ENCODE measurements at regions not wholly inside any gene's neighbourhood (a gene's known extent, or its start where the extent isn't known, plus 50 kb on each side); places are given as distances from the start of the nearest gene placed in this dataset.
"Not testable (repeated sequence)": the region's sequence is repeated elsewhere in the genome, so short reads cannot be mapped to it uniquely, and the experiment has no call there.

DNA sequence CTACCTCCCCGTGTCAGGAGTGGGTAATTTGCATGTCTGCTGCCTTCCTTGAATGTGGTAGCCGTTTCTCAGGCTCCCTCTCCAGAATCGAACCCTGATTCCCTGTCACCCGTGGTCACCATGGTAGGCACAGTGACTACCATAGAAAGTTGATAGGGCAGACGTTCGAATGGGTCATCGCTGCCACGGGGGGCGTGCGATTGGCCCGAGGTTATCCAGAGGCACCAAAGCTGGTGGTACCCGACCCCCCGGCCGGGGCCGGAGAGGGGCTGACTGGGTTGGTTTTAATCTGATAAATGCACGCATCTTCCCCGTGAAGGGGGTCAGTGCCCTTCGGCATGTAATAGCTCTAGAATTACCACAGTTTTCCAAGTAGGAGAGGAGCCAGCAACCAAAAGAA lies 770.0 kb upstream of the DEFB115 start:
- not testable (repeated sequence) for H3K9ac ChIP-seq (ENCODE audit: low read length); H3K14ac ChIP-seq (ENCODE audit: low read length); H2BK12ac ChIP-seq (ENCODE audit: low read length); H4K12ac ChIP-seq (ENCODE audit: low read depth, low read length); H3K4me3 ChIP-seq (ENCODE audit: low read depth, low read length); H3K4me1 ChIP-seq (ENCODE audit: control insufficient read depth in 1 of 2, insufficient read depth in 2 of 2, low read length in 2 of 2); H3K18ac ChIP-seq (ENCODE audit: low read length); H3K27me3 ChIP-seq (ENCODE audit: insufficient read depth, low read length); H4K91ac ChIP-seq (ENCODE audit: low read depth, low read length); H3K36me3 ChIP-seq (ENCODE audit: control insufficient read depth in 1 of 2, insufficient read depth in 2 of 2, low read length in 2 of 2); DNase-seq; H4K8ac ChIP-seq (ENCODE audit: low read depth, low read length); H2BK120ac ChIP-seq (ENCODE audit: insufficient read depth, low read length, poor library complexity); H2AK5ac ChIP-seq (ENCODE audit: low read length); H2AFZ ChIP-seq (ENCODE audit: insufficient read depth, low read length, poor library complexity); H3K4me2 ChIP-seq (ENCODE audit: low read length); H3K4ac ChIP-seq (ENCODE audit: low read depth, low read length); H2BK5ac ChIP-seq (ENCODE audit: low read depth, low read length, poor library complexity); H3K79me1 ChIP-seq (ENCODE audit: low read length); H3K79me2 ChIP-seq (ENCODE audit: control insufficient read depth, insufficient read depth, low read length, poor library complexity); H3K23ac ChIP-seq (ENCODE audit: low read length); H3K27ac ChIP-seq (ENCODE audit: low read depth, low read length)
- no CpG with 5 or more reads among the region's 18 CpGs for WGBS (ENCODE audit: extremely low coverage, insufficient coverage, insufficient read length)
- H3K9me3 ChIP-seq (ENCODE audit: insufficient read depth, low read depth, low read length): peaks cover 56% of the 10 kb centered on the region

GRCh38 chr20:30487947-30488926 lies 769.2 kb upstream of the DEFB115 start:
- no peak overlapping the region for H2BK5ac ChIP-seq (ENCODE audit: low read depth, low read length, poor library complexity)
- H4K91ac ChIP-seq (ENCODE audit: low read depth, low read length): no peak overlapping the region
- H3K4ac ChIP-seq (ENCODE audit: low read depth, low read length): no peak overlapping the region
- H4K8ac ChIP-seq (ENCODE audit: low read depth, low read length): no peak overlapping the region
- no peak overlapping the region for H2BK12ac ChIP-seq (ENCODE audit: low read length)
- no peak overlapping the region for H3K4me2 ChIP-seq (ENCODE audit: low read length)
- H4K12ac ChIP-seq (ENCODE audit: low read depth, low read length): no peak overlapping the region
- no peaks in the 10 kb centered on the region for H3K79me1 ChIP-seq (ENCODE audit: low read length)
- no peak overlapping the region for H2AFZ ChIP-seq (ENCODE audit: insufficient read depth, low read length, poor library complexity)
- no CpG with 5 or more reads among the region's 97 CpGs for WGBS (ENCODE audit: extremely low coverage, insufficient coverage, insufficient read length)
- DNase-seq: no peak
- no peak overlapping the region for H3K23ac ChIP-seq (ENCODE audit: low read length)
- H3K18ac ChIP-seq (ENCODE audit: low read length): no peak overlapping the region
- H3K79me2 ChIP-seq (ENCODE audit: control insufficient read depth, insufficient read depth, low read length, poor library complexity): no peaks in the 10 kb centered on the region
- no peaks in the 10 kb centered on the region for H3K27me3 ChIP-seq (ENCODE audit: insufficient read depth, low read length)
- H2BK120ac ChIP-seq (ENCODE audit: insufficient read depth, low read length, poor library complexity): no peak overlapping the region
- H3K4me3 ChIP-seq (ENCODE audit: low read depth, low read length): no peak overlapping the region
- peaks cover 56% of the 10 kb centered on the region for H3K9me3 ChIP-seq (ENCODE audit: insufficient read depth, low read depth, low read length)
- H3K14ac ChIP-seq (ENCODE audit: low read length): no peak overlapping the region
- peaks cover 0 to 4% of the 10 kb centered on the region in 2 experiments for H3K36me3 ChIP-seq (ENCODE audit: control insufficient read depth in 1 of 2, insufficient read depth in 2 of 2, low read length in 2 of 2)
- no peaks in the 10 kb centered on the region for H3K4me1 ChIP-seq (ENCODE audit: control insufficient read depth in 1 of 2, insufficient read depth in 2 of 2, low read length in 2 of 2)
- no peak overlapping the region for H2AK5ac ChIP-seq (ENCODE audit: low read length)
- H3K9ac ChIP-seq (ENCODE audit: low read length): no peak overlapping the region
- no peak overlapping the region for H3K27ac ChIP-seq (ENCODE audit: low read depth, low read length)

DNA sequence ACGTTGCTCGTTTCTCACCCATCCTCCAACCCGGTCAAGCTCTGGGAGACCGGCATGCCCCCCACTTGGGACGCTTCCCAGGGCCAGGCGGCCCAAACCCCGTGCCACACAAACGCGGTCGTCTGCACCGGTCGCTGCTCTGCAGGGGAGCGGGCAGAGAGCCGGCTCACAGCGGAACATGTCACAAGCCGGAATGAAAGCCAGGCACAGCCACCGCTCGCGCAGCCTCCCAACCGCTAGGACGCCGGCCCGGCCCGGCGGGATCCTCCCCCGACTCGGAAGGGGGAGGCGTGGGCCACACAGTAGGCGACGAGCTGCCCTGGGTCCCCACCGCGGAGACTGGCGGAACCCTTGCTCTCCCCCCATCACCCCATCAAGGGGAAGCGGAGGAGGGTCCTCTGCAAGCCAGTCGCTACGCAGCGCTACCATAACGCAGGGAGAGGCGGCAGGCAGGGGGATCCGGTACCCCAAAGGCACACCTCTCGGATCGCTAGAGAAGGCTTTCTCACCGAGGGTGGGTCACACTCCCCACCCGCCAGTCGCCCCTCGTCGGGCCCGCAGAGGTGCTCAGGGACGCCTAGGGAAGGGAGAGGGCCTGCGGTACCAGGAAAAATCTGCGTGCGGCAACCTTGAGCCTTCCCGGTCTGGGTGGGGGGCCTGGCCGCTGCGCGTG lies 768.4 kb upstream of the DEFB115 start:
- no peak for DNase-seq
- no peak overlapping the region for H2AFZ ChIP-seq (ENCODE audit: insufficient read depth, low read length, poor library complexity)
- peaks cover 53% of the 10 kb centered on the region for H3K9me3 ChIP-seq (ENCODE audit: insufficient read depth, low read depth, low read length)
- H3K14ac ChIP-seq (ENCODE audit: low read length): no peak overlapping the region
- H3K79me1 ChIP-seq (ENCODE audit: low read length): no peaks in the 10 kb centered on the region
- H2BK5ac ChIP-seq (ENCODE audit: low read depth, low read length, poor library complexity): no peak overlapping the region
- H3K4me3 ChIP-seq (ENCODE audit: low read depth, low read length): no peak overlapping the region
- H4K12ac ChIP-seq (ENCODE audit: low read depth, low read length): no peak overlapping the region
- H2AK5ac ChIP-seq (ENCODE audit: low read length): no peak overlapping the region
- peak overlapping the region; percentile 19 for H3K4me2 ChIP-seq (ENCODE audit: low read length)
- H3K4me1 ChIP-seq (ENCODE audit: control insufficient read depth in 1 of 2, insufficient read depth in 2 of 2, low read length in 2 of 2): no peaks in the 10 kb centered on the region
- no peak overlapping the region for H3K18ac ChIP-seq (ENCODE audit: low read length)
- no peak overlapping the region for H3K4ac ChIP-seq (ENCODE audit: low read depth, low read length)
- H3K36me3 ChIP-seq (ENCODE audit: control insufficient read depth in 1 of 2, insufficient read depth in 2 of 2, low read length in 2 of 2): peaks cover 0 to 4% of the 10 kb centered on the region in 2 experiments
- H4K8ac ChIP-seq (ENCODE audit: low read depth, low read length): no peak overlapping the region
- H3K79me2 ChIP-seq (ENCODE audit: control insufficient read depth, insufficient read depth, low read length, poor library complexity): no peaks in the 10 kb centered on the region
- no peak overlapping the region for H3K23ac ChIP-seq (ENCODE audit: low read length)
- no peak overlapping the region for H3K9ac ChIP-seq (ENCODE audit: low read length)
- no peaks in the 10 kb centered on the region for H3K27me3 ChIP-seq (ENCODE audit: insufficient read depth, low read length)
- H3K27ac ChIP-seq (ENCODE audit: low read depth, low read length): no peak overlapping the region
- H2BK120ac ChIP-seq (ENCODE audit: insufficient read depth, low read length, poor library complexity): no peak overlapping the region
- no peak overlapping the region for H4K91ac ChIP-seq (ENCODE audit: low read depth, low read length)
- WGBS (ENCODE audit: extremely low coverage, insufficient coverage, insufficient read length): no CpG with 5 or more reads among the region's 56 CpGs
- H2BK12ac ChIP-seq (ENCODE audit: low read length): no peak overlapping the region

GRCh38 chr20:30489614-30490003 lies 767.9 kb upstream of the DEFB115 start:
- H3K27ac ChIP-seq (ENCODE audit: low read depth, low read length): no peak overlapping the region
- peak overlapping the region; percentile 19 for H3K4me2 ChIP-seq (ENCODE audit: low read length)
- no peak overlapping the region for H2BK12ac ChIP-seq (ENCODE audit: low read length)
- no peak for DNase-seq
- no CpG with 5 or more reads among the region's 29 CpGs for WGBS (ENCODE audit: extremely low coverage, insufficient coverage, insufficient read length)
- no peaks in the 10 kb centered on the region for H3K79me1 ChIP-seq (ENCODE audit: low read length)
- H2BK5ac ChIP-seq (ENCODE audit: low read depth, low read length, poor library complexity): no peak overlapping the region
- no peak overlapping the region for H3K4me3 ChIP-seq (ENCODE audit: low read depth, low read length)
- H2AK5ac ChIP-seq (ENCODE audit: low read length): no peak overlapping the region
- no peak overlapping the region for H3K18ac ChIP-seq (ENCODE audit: low read length)
- peaks cover 49% of the 10 kb centered on the region for H3K9me3 ChIP-seq (ENCODE audit: insufficient read depth, low read depth, low read length)
- H3K36me3 ChIP-seq (ENCODE audit: control insufficient read depth in 1 of 2, insufficient read depth in 2 of 2, low read length in 2 of 2): peaks cover 0 to 4% of the 10 kb centered on the region in 2 experiments
- H4K91ac ChIP-seq (ENCODE audit: low read depth, low read length): no peak overlapping the region
- H3K9ac ChIP-seq (ENCODE audit: low read length): no peak overlapping the region
- no peaks in the 10 kb centered on the region for H3K4me1 ChIP-seq (ENCODE audit: control insufficient read depth in 1 of 2, insufficient read depth in 2 of 2, low read length in 2 of 2)
- no peak overlapping the region for H3K23ac ChIP-seq (ENCODE audit: low read length)
- H3K4ac ChIP-seq (ENCODE audit: low read depth, low read length): no peak overlapping the region
- no peak overlapping the region for H2AFZ ChIP-seq (ENCODE audit: insufficient read depth, low read length, poor library complexity)
- H3K79me2 ChIP-seq (ENCODE audit: control insufficient read depth, insufficient read depth, low read length, poor library complexity): no peaks in the 10 kb centered on the region
- H3K27me3 ChIP-seq (ENCODE audit: insufficient read depth, low read length): no peaks in the 10 kb centered on the region
- H4K8ac ChIP-seq (ENCODE audit: low read depth, low read length): no peak overlapping the region
- H4K12ac ChIP-seq (ENCODE audit: low read depth, low read length): no peak overlapping the region
- no peak overlapping the region for H2BK120ac ChIP-seq (ENCODE audit: insufficient read depth, low read length, poor library complexity)
- H3K14ac ChIP-seq (ENCODE audit: low read length): no peak overlapping the region

Measured in trophoblast cell (in vitro differentiated cells and primary cell).